GM12892 (cell line): ENCODE measurements at regions not wholly inside any gene's neighbourhood (a gene's known extent, or its start where the extent isn't known, plus 50 kb on each side); places are given as distances from the start of the nearest gene placed in this dataset.

ENCODE experiments used
- DNase-seq: peaks from one replicate; pipeline ENCODE4 v3.0.0; 2011; ENCODE audit not compliant: insufficient read length
- FAIRE-seq: peaks from 2 replicates; lab custom pipeline; 2011; peaks lifted over from hg19 to GRCh38; lab: Jason Lieb, UNC
- POLR2A ChIP-seq: IDR thresholded peaks from 2 replicates; pipeline ENCODE4 v1.6.1; 2011; ENCODE audit warnings: low read depth, low read length, control low read depth
- POLR2AphosphoS5 ChIP-seq: IDR thresholded peaks from 2 replicates; pipeline ENCODE4 v1.6.1; 2011; ENCODE audit warnings: low read depth, low read length, control low read depth
- TAF1 ChIP-seq: IDR thresholded peaks from 2 replicates; pipeline ENCODE4 v1.6.1; 2011; ENCODE audit warnings: low read depth, mild to moderate bottlenecking, control low read depth, low read length, borderline replicate concordance

- TF ChIP-seq POLR2AphosphoS5: no peak
- TF ChIP-seq POLR2A: no peak
- no peak for TF ChIP-seq TAF1
- FAIRE-seq (no peak), DNase-seq (no peak)
Measured at GRCh38 chrX:6307156-6307555, 78.5 kb upstream of the NLGN4X start.

- peak; percentile 24 for FAIRE-seq
- DNase-seq: no peak
Measured at GRCh38 chrX:6299724-6300123, 71.1 kb upstream of the NLGN4X start.

GRCh38 chrX:6293716-6294115, 65.0 kb upstream of the NLGN4X start:
- no peak for TF ChIP-seq POLR2A
- TF ChIP-seq TAF1: no peak
- TF ChIP-seq POLR2AphosphoS5: no peak
- FAIRE-seq (no peak), DNase-seq (no peak)

More at GRCh38 chrX:6299724-6300123, 71.1 kb upstream of the NLGN4X start:
- TF ChIP-seq POLR2A: no peak
- no peak for TF ChIP-seq TAF1
- no peak for TF ChIP-seq POLR2AphosphoS5

- DNase-seq (no peak), FAIRE-seq (no peak)
- TF ChIP-seq POLR2A (no peak), POLR2AphosphoS5 (no peak)
Measured at GRCh38 chrX:6292599-6292998, 63.9 kb upstream of the NLGN4X start.

GRCh38 chrX:6291444-6291843, 62.8 kb upstream of the NLGN4X start:
- no peak for TF ChIP-seq TAF1
- TF ChIP-seq POLR2A: no peak
- no peak for TF ChIP-seq POLR2AphosphoS5
- DNase-seq (no peak), FAIRE-seq (no peak)

GRCh38 chrX:6283826-6284225, 55.2 kb upstream of the NLGN4X start:
- TF ChIP-seq POLR2AphosphoS5 (no peak), POLR2A (no peak), TAF1 (no peak)
- DNase-seq: no peak
- FAIRE-seq: no peak

GRCh38 chrX:6279277-6279909, 50.7 kb upstream of the NLGN4X start:
- FAIRE-seq: no peak
- DNase-seq: no peak
- no peak for TF ChIP-seq TAF1
- TF ChIP-seq POLR2A: no peak
